HG02623 (cell line): ENCODE measurements at regions not wholly inside any gene's neighbourhood (a gene's known extent, or its start where the extent isn't known, plus 50 kb on each side); places are given as distances from the start of the nearest gene placed in this dataset.
A peak's percentile ranks its signal among the peaks of the same experiment; 100 is the strongest.

Experiments used
- ATAC-seq: cut with Tn5 transposase; IDR thresholded peaks from one replicate; pipeline ENCODE4 v1.9.1; 2021; ENCODE audit warnings: moderate library complexity; ENCODE audit not compliant: unreplicated experiment

GRCh38 chr5:76030343-76030742, 52.8 kb upstream of the SV2C start:
- no peak for ATAC-seq

GRCh38 chr5:76029739-76030138, 53.4 kb upstream of the SV2C start:
- no peak for ATAC-seq

DNA sequence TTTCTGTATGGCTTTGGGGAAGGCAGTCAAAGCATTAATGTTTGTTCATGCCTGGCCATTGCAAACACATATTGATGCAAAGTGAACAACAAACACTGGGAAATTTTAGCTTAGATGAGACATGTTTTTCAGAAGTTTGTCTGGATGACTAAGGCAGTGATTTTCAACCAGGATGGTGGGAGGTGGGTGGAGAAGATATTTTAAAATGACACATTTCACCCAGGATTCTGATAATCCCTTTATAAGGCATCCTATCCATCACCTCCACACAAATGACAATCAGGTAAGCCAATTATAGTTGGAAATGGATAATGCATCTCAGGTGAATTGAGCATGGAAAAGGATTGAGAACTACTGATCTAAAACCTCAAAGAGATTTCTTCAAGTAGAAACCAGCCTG, 57.4 kb upstream of the SV2C start:
- no peak for ATAC-seq

DNA sequence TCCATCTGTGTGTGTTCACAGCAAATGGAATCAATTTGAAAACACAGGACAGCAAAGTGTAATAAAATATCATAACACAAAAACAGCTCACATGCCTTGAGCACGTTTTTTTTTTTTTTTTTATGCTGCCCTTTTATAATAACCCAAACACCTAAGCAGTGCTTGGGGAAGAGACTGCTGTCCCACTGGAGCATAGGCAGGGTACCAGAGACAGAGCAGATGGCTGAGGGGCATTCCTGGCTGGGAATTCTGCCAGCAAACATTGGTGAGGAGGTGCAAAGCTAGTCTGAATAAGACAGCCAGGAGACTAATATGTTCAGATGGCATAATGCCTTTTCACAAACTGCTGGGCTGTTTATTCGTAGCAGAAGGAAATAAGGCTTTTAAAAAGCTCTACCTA, 58.1 kb upstream of the SV2C start:
- no peak for ATAC-seq

GRCh38 chr5:76022611-76023010, 60.6 kb upstream of the SV2C start:
- ATAC-seq = no peak

- no peak for ATAC-seq
Measured at GRCh38 chr5:76021936-76022584, 61.1 kb upstream of the SV2C start.

- ATAC-seq = no peak
Measured at GRCh38 chr5:76016258-76016657, 66.9 kb upstream of the SV2C start.

DNA sequence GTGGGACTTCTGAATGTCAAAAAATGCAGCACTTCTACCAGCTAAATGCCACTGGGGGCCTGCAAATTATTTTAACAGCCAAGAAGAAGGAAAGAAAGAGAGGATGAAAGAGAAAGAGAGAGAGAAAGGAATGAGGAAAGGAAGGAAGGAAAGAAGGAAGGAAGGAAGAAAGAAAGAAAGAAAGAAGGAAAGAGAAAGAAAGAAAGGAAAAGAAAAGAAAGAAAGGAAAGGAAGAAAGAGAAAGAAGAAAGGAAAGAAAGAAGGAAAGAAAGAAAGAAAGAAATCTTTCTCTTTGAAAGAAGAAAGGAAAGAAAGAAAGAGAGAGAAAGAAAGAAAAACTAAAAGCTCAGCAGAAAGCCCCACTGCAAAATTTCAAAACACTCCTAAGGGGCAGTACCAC, 69.2 kb upstream of the SV2C start:
- ATAC-seq = no peak

- ATAC-seq = no peak
Measured at GRCh38 chr5:76007904-76008303, 75.3 kb upstream of the SV2C start.

- no peak for ATAC-seq
Measured at GRCh38 chr5:76000582-76000981, 82.6 kb upstream of the SV2C start.

GRCh38 chr5:75993643-75994520, 89.3 kb upstream of the SV2C start:
- ATAC-seq = no peak

DNA sequence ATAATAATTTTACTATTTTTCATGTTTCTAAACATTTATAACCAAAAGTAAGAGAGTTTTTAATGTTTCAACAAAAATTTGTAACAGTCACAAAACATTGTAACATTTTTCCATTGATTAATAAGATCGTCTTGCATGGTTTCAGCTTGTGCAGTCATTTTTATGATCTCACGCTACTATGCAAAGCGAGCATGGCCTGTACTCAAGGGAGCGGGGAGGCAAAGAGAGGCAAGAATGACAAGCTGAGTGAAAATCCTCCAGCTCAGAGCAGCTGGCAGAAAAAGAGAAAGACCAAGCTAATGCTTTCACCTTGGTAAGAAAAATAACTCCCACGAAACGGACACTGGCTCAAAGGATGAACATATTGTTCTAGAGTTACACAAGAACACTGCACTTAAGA, 90.0 kb upstream of the SV2C start:
- no peak for ATAC-seq

DNA sequence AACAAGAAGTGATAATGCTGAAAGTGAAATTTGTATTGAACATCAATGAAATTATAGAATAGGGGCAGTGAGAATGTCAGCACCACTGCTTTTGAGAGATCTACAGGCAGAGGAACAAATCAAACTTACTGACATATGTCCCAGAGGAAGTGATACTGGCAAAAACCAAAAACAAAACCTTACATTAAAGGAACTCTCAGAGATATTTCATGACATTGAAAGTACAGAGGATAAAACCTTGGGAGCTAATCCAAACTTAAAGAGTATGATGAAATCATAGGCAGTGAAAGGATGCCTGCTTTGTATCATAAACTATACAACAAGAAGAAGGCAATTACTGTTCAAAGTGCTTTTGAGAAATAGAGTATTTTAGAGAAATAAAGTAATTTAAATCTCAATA, 90.4 kb upstream of the SV2C start:
- ATAC-seq = no peak

GRCh38 chr5:75985077-75985476, 98.1 kb upstream of the SV2C start:
- no peak for ATAC-seq

- ATAC-seq = no peak
Measured at GRCh38 chr5:75975496-75975895, 107.7 kb upstream of the SV2C start.

DNA sequence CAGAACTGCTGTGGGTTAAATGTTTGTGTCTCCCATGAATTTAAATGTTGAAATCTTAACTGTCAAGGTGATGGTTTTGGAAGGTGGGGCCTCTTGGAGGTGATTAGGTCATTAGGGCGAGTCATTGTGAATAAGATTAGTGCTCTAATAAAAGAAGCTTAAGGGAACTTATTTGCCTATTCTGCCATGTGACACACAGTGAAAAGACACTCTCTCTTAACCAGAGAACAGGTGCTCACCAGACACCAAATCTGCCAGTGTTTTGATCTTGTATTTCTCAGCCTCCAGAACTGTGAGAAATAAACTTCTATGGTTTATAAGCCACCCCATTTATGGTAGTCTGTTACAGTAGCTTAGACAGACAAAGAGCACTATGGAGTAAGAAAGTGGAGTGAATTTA, 117.9 kb upstream of the SV2C start:
- no peak for ATAC-seq

GRCh38 chr5:75964008-75964407, 119.2 kb upstream of the SV2C start:
- ATAC-seq = peak; percentile 74

DNA sequence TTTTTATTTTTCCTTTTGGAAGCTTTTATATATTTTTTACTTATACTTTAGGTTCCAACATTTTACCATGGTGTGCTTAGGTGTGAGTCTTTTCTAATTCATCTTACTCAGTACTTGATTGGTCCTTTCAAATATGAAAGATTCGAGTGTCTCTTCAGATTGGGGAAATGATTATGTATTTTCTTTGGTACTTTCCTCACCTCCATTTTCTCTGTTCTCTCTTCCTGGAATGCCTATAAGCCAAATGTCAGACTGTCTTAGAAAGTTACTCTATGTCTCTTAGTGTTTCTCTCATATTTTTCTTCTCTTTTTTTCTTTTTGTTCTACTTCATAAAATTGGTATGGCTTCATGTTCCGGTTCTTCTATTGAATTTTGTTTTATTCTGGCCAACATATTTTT, 119.6 kb upstream of the SV2C start:
- no peak for ATAC-seq

GRCh38 chr5:75961818-75962217, 121.4 kb upstream of the SV2C start:
- ATAC-seq = no peak

DNA sequence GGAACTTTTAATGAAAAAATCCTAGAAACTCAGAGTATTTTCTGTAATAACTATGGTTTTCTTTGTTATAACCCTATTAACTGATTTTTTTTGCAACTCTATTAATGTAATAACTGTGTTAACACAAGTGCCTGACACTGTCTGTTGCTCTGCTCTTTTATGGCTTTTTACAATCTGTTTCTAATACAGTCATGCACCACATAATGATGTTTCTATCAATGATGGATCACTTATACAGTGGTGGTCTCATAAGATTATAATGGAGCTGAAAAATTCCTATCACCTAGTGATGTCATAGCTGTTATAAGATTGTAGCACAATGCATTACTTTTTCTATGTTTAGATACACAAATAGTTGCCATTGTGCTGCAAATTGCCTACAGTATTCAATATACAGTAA, 123.1 kb upstream of the SV2C start:
- ATAC-seq = no peak

DNA sequence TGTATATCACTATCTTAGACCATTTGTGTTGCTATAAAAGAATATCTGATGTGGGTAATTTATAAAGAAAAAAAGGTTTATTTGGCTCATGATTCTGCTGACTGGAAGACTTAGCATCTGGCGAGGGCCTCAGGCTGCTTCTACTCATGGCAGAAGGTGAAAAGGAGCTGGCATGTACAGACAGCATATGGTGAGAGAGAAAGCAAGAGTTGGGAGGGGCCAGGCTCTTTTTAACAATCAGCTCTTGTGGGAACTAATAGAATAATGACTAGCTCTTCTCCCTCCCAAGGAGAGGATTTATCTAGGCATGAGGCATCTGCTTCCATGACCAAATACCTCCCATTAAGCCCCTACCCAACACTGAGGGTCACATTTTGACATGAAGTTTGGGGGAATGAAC, 130.2 kb upstream of the SV2C start:
- no peak for ATAC-seq

- ATAC-seq = no peak
Measured at GRCh38 chr5:75952291-75952690, 130.9 kb upstream of the SV2C start.

GRCh38 chr5:75951716-75952115, 131.5 kb upstream of the SV2C start:
- no peak for ATAC-seq
